B cell (primary cell): ENCODE measurements at regions not wholly inside any gene's neighbourhood (a gene's known extent, or its start where the extent isn't known, plus 50 kb on each side); places are given as distances from the start of the nearest gene placed in this dataset.

Experiments
- CTCF ChIP-seq: fragments of 200-600 bp; IDR thresholded peaks from one replicate; pipeline ENCODE4 v1.8.0; 2022; ENCODE audit warnings: antibody characterized with exemption, mild to moderate bottlenecking
- EZH2 ChIP-seq: IDR thresholded peaks from 2 replicates; pipeline ENCODE4 v1.6.1; 2012; ENCODE audit warnings: borderline replicate concordance, low read depth, mild to moderate bottlenecking, moderate library complexity, low read length; ENCODE audit not compliant: insufficient read depth, poor library complexity, severe bottlenecking

GRCh38 chr9:90458485-90458884 lies 184.1 kb downstream of the DIRAS2 start:
- TF ChIP-seq CTCF (no peak), EZH2 (no peak)
